Renal cortex interstitium (tissue), 11 donors: ENCODE measurements at regions not wholly inside any gene's neighbourhood (a gene's known extent, or its start where the extent isn't known, plus 50 kb on each side); places are given as distances from the start of the nearest gene placed in this dataset.
"Not testable (repeated sequence)": the region's sequence is repeated elsewhere in the genome, so short reads cannot be mapped to it uniquely, and the experiment has no call there.

ENCODE experiments used
- DNase-seq, 11 donors: peaks; one replicate each; pipeline ENCODE4 v3.0.0-alpha.2; 2013; ENCODE audit warnings: low read depth in 9 of 11, low spot score in 4 of 11; ENCODE audit errors: extremely low read depth in 1 of 11

GRCh38 chr20:30164389-30164788 is 1093.1 kb upstream of the DEFB115 start:
- not testable (repeated sequence) for DNase-seq

- no peak for DNase-seq
Measured at GRCh38 chr20:30167540-30167939, 1089.9 kb upstream of the DEFB115 start.

GRCh38 chr20:30168025-30168799 is 1089.3 kb upstream of the DEFB115 start:
- DNase-seq: no peak

- DNase-seq: no peak
Measured at GRCh38 chr20:30168800-30169138, 1088.7 kb upstream of the DEFB115 start.

- DNase-seq: no peak
Measured at GRCh38 chr20:30175681-30176080, 1081.8 kb upstream of the DEFB115 start.

GRCh38 chr20:30183124-30183523 is 1074.3 kb upstream of the DEFB115 start:
- not testable (repeated sequence) for DNase-seq

- not testable (repeated sequence) for DNase-seq
Measured at GRCh38 chr20:30191785-30192184, 1065.7 kb upstream of the DEFB115 start.

GRCh38 chr20:30234477-30234876 is 1023.0 kb upstream of the DEFB115 start:
- DNase-seq: not testable (repeated sequence)

GRCh38 chr20:30275073-30275472 is 982.4 kb upstream of the DEFB115 start:
- DNase-seq: not testable (repeated sequence)

- DNase-seq: no peak
Measured at GRCh38 chr20:30281584-30282197, 975.8 kb upstream of the DEFB115 start.

GRCh38 chr20:30283476-30284280 is 973.8 kb upstream of the DEFB115 start:
- peak in 5 of 11 donors; percentile 25 to 66 (median 57) for DNase-seq

- DNase-seq: no peak
Measured at GRCh38 chr20:30284281-30284905, 973.1 kb upstream of the DEFB115 start.

GRCh38 chr20:30285677-30286076 is 971.8 kb upstream of the DEFB115 start:
- DNase-seq: no peak

- DNase-seq: no peak
Measured at GRCh38 chr20:30286157-30286556, 971.3 kb upstream of the DEFB115 start.

- DNase-seq: not testable (repeated sequence)
Measured at GRCh38 chr20:30287459-30287858, 970.0 kb upstream of the DEFB115 start.

GRCh38 chr20:30288346-30288745 is 969.1 kb upstream of the DEFB115 start:
- DNase-seq: no peak

GRCh38 chr20:30289049-30289448 is 968.4 kb upstream of the DEFB115 start:
- DNase-seq: not testable (repeated sequence)

- DNase-seq: not testable (repeated sequence)
Measured at GRCh38 chr20:30289711-30290141, 967.7 kb upstream of the DEFB115 start.

- DNase-seq: peak in 4 of 11 donors; percentile 43 to 65 (median 57)
Measured at GRCh38 chr20:30290361-30291063, 967.0 kb upstream of the DEFB115 start.
